NCI-H510A (cell line): ENCODE measurements at regions not wholly inside any gene's neighbourhood (a gene's known extent, or its start where the extent isn't known, plus 50 kb on each side); places are given as distances from the start of the nearest gene placed in this dataset.

ENCODE experiments used
- DNase-seq: peaks from one replicate; lab custom pipeline; 2025; lab: John Stamatoyannopoulos, UW

GRCh38 chr11:97279341-97279740 lies 889.5 kb downstream of the JRKL start:
- DNase-seq, result no peak

- no peak for DNase-seq
Observed at GRCh38 chr11:97280347-97280746, 890.5 kb downstream of the JRKL start.

- no peak for DNase-seq
Observed at GRCh38 chr11:97289823-97290222, 900.0 kb downstream of the JRKL start.

- DNase-seq, result no peak
Observed at GRCh38 chr11:97290464-97291041, 900.7 kb downstream of the JRKL start.

- no peak for DNase-seq
Observed at GRCh38 chr11:97296301-97296700, 906.5 kb downstream of the JRKL start.

- DNase-seq, result no peak
Observed at GRCh38 chr11:97309291-97309690, 919.5 kb downstream of the JRKL start.

GRCh38 chr11:97325693-97326092 lies 935.9 kb downstream of the JRKL start:
- no peak for DNase-seq

- no peak for DNase-seq
Observed at GRCh38 chr11:97332271-97332670, 942.5 kb downstream of the JRKL start.

- no peak for DNase-seq
Observed at GRCh38 chr11:97336064-97336463, 946.3 kb downstream of the JRKL start.

GRCh38 chr11:97345032-97345431 lies 955.2 kb downstream of the JRKL start:
- no peak for DNase-seq

GRCh38 chr11:97349201-97349600 lies 959.4 kb downstream of the JRKL start:
- no peak for DNase-seq

GRCh38 chr11:97351939-97352338 lies 962.1 kb downstream of the JRKL start:
- no peak for DNase-seq

GRCh38 chr11:97354026-97354425 lies 964.2 kb downstream of the JRKL start:
- DNase-seq, result no peak

- no peak for DNase-seq
Observed at GRCh38 chr11:97354576-97354975, 964.8 kb downstream of the JRKL start.

- no peak for DNase-seq
Observed at GRCh38 chr11:97355230-97355629, 965.4 kb downstream of the JRKL start.

- DNase-seq, result no peak
Observed at GRCh38 chr11:97356144-97356543, 966.3 kb downstream of the JRKL start.

GRCh38 chr11:97359016-97359415 lies 969.2 kb downstream of the JRKL start:
- no peak for DNase-seq

GRCh38 chr11:97361812-97362378 lies 972.1 kb downstream of the JRKL start:
- no peak for DNase-seq

GRCh38 chr11:97363331-97363730 lies 973.5 kb downstream of the JRKL start:
- no peak for DNase-seq

- no peak for DNase-seq
Observed at GRCh38 chr11:97364047-97364446, 974.2 kb downstream of the JRKL start.

GRCh38 chr11:97367406-97368083 lies 977.7 kb downstream of the JRKL start:
- DNase-seq, result no peak

GRCh38 chr11:97389270-97389669 lies 999.5 kb downstream of the JRKL start:
- no peak for DNase-seq

- DNase-seq, result no peak
Observed at GRCh38 chr11:97398246-97398645, 1008.4 kb downstream of the JRKL start.

- DNase-seq, result no peak
Observed at GRCh38 chr11:97409141-97409540, 1019.3 kb downstream of the JRKL start.
